Endothelial cell of umbilical vein (primary cell): ENCODE measurements at regions not wholly inside any gene's neighbourhood (a gene's known extent, or its start where the extent isn't known, plus 50 kb on each side); places are given as distances from the start of the nearest gene placed in this dataset.

ENCODE experiments used
- EZH2 ChIP-seq: IDR thresholded peaks from 2 replicates; pipeline ENCODE4 v1.6.1; 2012; ENCODE audit warnings: borderline replicate concordance, low read depth, mild to moderate bottlenecking, moderate library complexity, low read length, inconsistent platforms; ENCODE audit not compliant: severe bottlenecking
- POLR2A ChIP-seq: IDR thresholded peaks from 2 replicates; pipeline ENCODE4 v1.6.1; 2012; ENCODE audit warnings: low read depth, mild to moderate bottlenecking, control low read depth, low read length
- POLR2AphosphoS5 ChIP-seq: IDR thresholded peaks from 2 replicates; pipeline ENCODE4 v1.6.1; 2012; ENCODE audit warnings: low read depth, mild to moderate bottlenecking, control low read depth, low read length, moderate library complexity; ENCODE audit not compliant: insufficient read depth
- TF ChIP-seq, protein P1 (sequence below), 2 donors: IDR thresholded peaks; 1 replicate in 1 of 2; 2 replicates in 1 of 2; pipeline ENCODE4 v1.5.1; 2011; ENCODE audit warnings: low read length in 2 of 2, mild to moderate bottlenecking in 2 of 2, moderate library complexity in 2 of 2, control low read depth in 1 of 2, inconsistent platforms in 1 of 2, low read depth in 1 of 2; ENCODE audit not compliant: insufficient read depth in 1 of 2; ENCODE audit errors: extremely low read depth in 1 of 2

DNA sequence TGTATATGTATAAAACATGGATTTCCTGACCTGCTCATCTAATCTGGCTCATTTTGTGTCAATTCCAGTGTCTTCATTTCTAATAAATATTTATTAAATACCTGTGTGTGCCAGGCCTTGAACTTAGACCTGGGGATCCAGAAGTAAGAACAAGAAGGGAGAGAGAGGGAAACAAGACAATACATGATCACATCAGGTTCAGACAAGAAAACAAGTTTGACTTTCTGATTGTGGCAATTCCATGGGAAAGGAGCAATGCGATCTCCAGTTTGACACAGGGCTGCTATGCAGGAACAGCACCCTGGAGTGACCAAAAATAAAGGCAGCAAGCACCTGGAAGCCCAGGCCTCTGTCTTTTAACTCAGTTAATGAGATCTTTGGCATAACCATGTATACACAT, 198.1 kb upstream of the ACTBL2 start:
- TF ChIP-seq POLR2AphosphoS5 (no peak), EZH2 (no peak), POLR2A (no peak)
- TF ChIP-seq, protein P1, sequence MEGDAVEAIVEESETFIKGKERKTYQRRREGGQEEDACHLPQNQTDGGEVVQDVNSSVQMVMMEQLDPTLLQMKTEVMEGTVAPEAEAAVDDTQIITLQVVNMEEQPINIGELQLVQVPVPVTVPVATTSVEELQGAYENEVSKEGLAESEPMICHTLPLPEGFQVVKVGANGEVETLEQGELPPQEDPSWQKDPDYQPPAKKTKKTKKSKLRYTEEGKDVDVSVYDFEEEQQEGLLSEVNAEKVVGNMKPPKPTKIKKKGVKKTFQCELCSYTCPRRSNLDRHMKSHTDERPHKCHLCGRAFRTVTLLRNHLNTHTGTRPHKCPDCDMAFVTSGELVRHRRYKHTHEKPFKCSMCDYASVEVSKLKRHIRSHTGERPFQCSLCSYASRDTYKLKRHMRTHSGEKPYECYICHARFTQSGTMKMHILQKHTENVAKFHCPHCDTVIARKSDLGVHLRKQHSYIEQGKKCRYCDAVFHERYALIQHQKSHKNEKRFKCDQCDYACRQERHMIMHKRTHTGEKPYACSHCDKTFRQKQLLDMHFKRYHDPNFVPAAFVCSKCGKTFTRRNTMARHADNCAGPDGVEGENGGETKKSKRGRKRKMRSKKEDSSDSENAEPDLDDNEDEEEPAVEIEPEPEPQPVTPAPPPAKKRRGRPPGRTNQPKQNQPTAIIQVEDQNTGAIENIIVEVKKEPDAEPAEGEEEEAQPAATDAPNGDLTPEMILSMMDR (IDR thresholded peaks at IDR 0.05; ENCODE audit: extremely low read depth in 1 of 2, insufficient read depth in 1 of 2, low read depth in 1 of 2, low read length in 2 of 2), result no peak
